ENCODE measurements at regions not wholly inside any gene's neighbourhood (a gene's known extent, or its start where the extent isn't known, plus 50 kb on each side); places are given as distances from the start of the nearest gene placed in this dataset.

GRCh38 chr4:15318621-15319348 lies 109.0 kb upstream of the C1QTNF7 start:
- TF ChIP-seq SMC3 (conservative IDR thresholded peaks at IDR 0.05; ENCODE audit: poor library complexity) (no peak), POLR2AphosphoS5 (IDR thresholded peaks at IDR 0.05) (no peak)
- Histone ChIP-seq H3K27ac (ENCODE audit: low read length) (no peak overlapping the region), H3K36me3 (ENCODE audit: insufficient read depth, low read length) (no peaks in the 10 kb centered on the region), H3K4me3 (ENCODE audit: low read length) (no peak overlapping the region), H3K9ac (ENCODE audit: low read length) (no peak overlapping the region), H4K20me1 (ENCODE audit: insufficient read depth) (no peaks in the 10 kb centered on the region), H3K79me2 (replicated peaks; ENCODE audit: insufficient read depth, low read length) (no peaks in the 10 kb centered on the region), H3K4me2 (ENCODE audit: low read length) (no peak overlapping the region), H3K27me3 (ENCODE audit: insufficient read depth, low read depth, low read length) (no peaks in the 10 kb centered on the region), H3K9me2 (ENCODE audit: insufficient read depth, low read length) (no peaks in the 10 kb centered on the region), H3K9me3 (ENCODE audit: low read length) (no peaks in the 10 kb centered on the region), H3F3A (ENCODE audit: insufficient read depth, low read length, poor library complexity, severe bottlenecking) (no peaks in the 10 kb centered on the region), H2AFZ (ENCODE audit: low read depth, low read length) (no peak overlapping the region)

- Histone ChIP-seq H3K9me2 (ENCODE audit: insufficient read depth, low read length) (no peaks in the 10 kb centered on the region), H3K27ac (ENCODE audit: low read length) (no peak overlapping the region), H4K20me1 (ENCODE audit: insufficient read depth) (no peaks in the 10 kb centered on the region), H2AFZ (ENCODE audit: low read depth, low read length) (no peak overlapping the region), H3K4me2 (ENCODE audit: low read length) (no peak overlapping the region), H3K36me3 (ENCODE audit: insufficient read depth, low read length) (no peaks in the 10 kb centered on the region), H3K27me3 (ENCODE audit: insufficient read depth, low read depth, low read length) (no peaks in the 10 kb centered on the region), H3K4me3 (ENCODE audit: low read length) (no peak overlapping the region), H3K79me2 (replicated peaks; ENCODE audit: insufficient read depth, low read length) (no peaks in the 10 kb centered on the region), H3F3A (ENCODE audit: insufficient read depth, low read length, poor library complexity, severe bottlenecking) (no peaks in the 10 kb centered on the region), H3K9ac (ENCODE audit: low read length) (no peak overlapping the region), H3K9me3 (ENCODE audit: low read length) (no peaks in the 10 kb centered on the region)
- TF ChIP-seq TAF1 (IDR thresholded peaks at IDR 0.05; ENCODE audit: low read depth) (no peak), CTCF (IDR thresholded peaks at IDR 0.05; ENCODE audit: poor library complexity, severe bottlenecking) (no peak), EZH2 (IDR thresholded peaks at IDR 0.05; ENCODE audit: borderline replicate concordance, insufficient read depth, low read length, poor library complexity, severe bottlenecking) (no peak), REST (IDR thresholded peaks at IDR 0.05; ENCODE audit: borderline replicate concordance) (no peak), RAD21 (conservative IDR thresholded peaks at IDR 0.05) (no peak), MXI1 (conservative IDR thresholded peaks at IDR 0.05; ENCODE audit: poor library complexity, severe bottlenecking) (no peak), EP300 (conservative IDR thresholded peaks at IDR 0.05; ENCODE audit: poor library complexity, severe bottlenecking) (no peak), SMC3 (conservative IDR thresholded peaks at IDR 0.05; ENCODE audit: poor library complexity) (no peak), POLR2AphosphoS5 (IDR thresholded peaks at IDR 0.05) (no peak)
Observed at GRCh38 chr4:15320121-15320678, 107.6 kb upstream of the C1QTNF7 start.

All from neural cell (in vitro differentiated cells).